ENCODE measurements at regions not wholly inside any gene's neighbourhood (a gene's known extent, or its start where the extent isn't known, plus 50 kb on each side); places are given as distances from the start of the nearest gene placed in this dataset.
A peak's percentile ranks its signal among the peaks of the same experiment; 100 is the strongest.

DNA sequence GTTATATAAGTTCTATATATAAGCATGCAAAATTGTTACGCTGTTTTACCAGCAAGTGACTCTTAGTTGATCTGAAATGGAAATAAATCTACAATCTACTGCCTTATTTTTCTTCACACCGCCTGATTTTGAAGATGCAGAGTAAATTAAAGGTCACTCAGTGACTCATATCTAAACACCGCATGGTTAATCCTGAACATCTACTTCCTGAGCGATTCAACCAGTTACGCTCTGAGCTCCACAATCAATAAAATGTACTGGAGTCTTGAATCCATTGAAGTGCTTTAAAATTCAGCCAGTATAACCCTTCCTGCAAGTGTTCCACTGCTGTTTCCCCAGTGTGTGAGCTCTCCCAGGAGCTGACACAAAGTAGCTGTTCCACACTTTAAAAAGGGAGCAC, 192.8 kb downstream of the SLC7A11 start:
- H3K27ac Mint-ChIP-seq = peak overlapping the region; percentile 57
- no peak overlapping the region for H3K4me3 Mint-ChIP-seq
- Histone ChIP-seq H3K27me3 (ENCODE audit: insufficient read depth) (no peaks in the 10 kb centered on the region), H3K36me3 (ENCODE audit: insufficient read depth) (no peaks in the 10 kb centered on the region), H3K9me2 (ENCODE audit: insufficient read depth) (no peaks in the 10 kb centered on the region), H3K4me2 (no peak overlapping the region), H2AFZ (peak overlapping the region; percentile 75), H3F3A (replicated peaks; ENCODE audit: low read depth) (no peaks in the 10 kb centered on the region), H3K79me2 (replicated peaks; ENCODE audit: insufficient read depth) (no peaks in the 10 kb centered on the region), H4K20me1 (replicated peaks; ENCODE audit: insufficient read depth) (no peaks in the 10 kb centered on the region), H3K4me1 (ENCODE audit: insufficient read depth) (peaks cover 41% of the 10 kb centered on the region), H3K27ac (ENCODE audit: low read depth) (no peak overlapping the region), H3K4me3 (no peak overlapping the region)
- peaks cover 6% of the 10 kb centered on the region; the same call in 2 of the 3 replicates for H3K36me3 Mint-ChIP-seq (ENCODE audit: low read depth)
- H3K27me3 Mint-ChIP-seq (ENCODE audit: insufficient read depth, low read depth, poor library complexity) = no peaks in the 10 kb centered on the region
- TF ChIP-seq CREB1 (CRISPR knock-in tag; IDR thresholded peaks at IDR 0.05; ENCODE audit: low read depth) = no peak
- no peak for TF ChIP-seq NANOG (IDR thresholded peaks at IDR 0.05; ENCODE audit: borderline replicate concordance)
- TF ChIP-seq JUNB (IDR thresholded peaks at IDR 0.05; ENCODE audit: unreplicated experiment) = no peak
- TF ChIP-seq EZH2phosphoT487 (IDR thresholded peaks at IDR 0.05; ENCODE audit: unreplicated experiment) = no peak
- no peak for TF ChIP-seq ZNF462 (CRISPR knock-in tag; IDR thresholded peaks at IDR 0.05)
- TF ChIP-seq, protein P1, sequence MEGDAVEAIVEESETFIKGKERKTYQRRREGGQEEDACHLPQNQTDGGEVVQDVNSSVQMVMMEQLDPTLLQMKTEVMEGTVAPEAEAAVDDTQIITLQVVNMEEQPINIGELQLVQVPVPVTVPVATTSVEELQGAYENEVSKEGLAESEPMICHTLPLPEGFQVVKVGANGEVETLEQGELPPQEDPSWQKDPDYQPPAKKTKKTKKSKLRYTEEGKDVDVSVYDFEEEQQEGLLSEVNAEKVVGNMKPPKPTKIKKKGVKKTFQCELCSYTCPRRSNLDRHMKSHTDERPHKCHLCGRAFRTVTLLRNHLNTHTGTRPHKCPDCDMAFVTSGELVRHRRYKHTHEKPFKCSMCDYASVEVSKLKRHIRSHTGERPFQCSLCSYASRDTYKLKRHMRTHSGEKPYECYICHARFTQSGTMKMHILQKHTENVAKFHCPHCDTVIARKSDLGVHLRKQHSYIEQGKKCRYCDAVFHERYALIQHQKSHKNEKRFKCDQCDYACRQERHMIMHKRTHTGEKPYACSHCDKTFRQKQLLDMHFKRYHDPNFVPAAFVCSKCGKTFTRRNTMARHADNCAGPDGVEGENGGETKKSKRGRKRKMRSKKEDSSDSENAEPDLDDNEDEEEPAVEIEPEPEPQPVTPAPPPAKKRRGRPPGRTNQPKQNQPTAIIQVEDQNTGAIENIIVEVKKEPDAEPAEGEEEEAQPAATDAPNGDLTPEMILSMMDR (conservative IDR thresholded peaks at IDR 0.05; ENCODE audit: low read depth in 2 of 2) = no peak
- TF ChIP-seq REST (IDR thresholded peaks at IDR 0.05; ENCODE audit: unreplicated experiment) = no peak
- no peak for TF ChIP-seq STAT1 (IDR thresholded peaks at IDR 0.05; ENCODE audit: unreplicated experiment)
- no peak for TF ChIP-seq ZNF114 (CRISPR knock-in tag; IDR thresholded peaks at IDR 0.05)
- TF ChIP-seq EZH2 (IDR thresholded peaks at IDR 0.05; ENCODE audit: low read depth, unreplicated experiment) = no peak
- H3K9me3 Mint-ChIP-seq = peaks cover 9% of the 10 kb centered on the region; the same call in 2 of the 3 replicates
- peaks cover 42% of the 10 kb centered on the region for H3K4me1 Mint-ChIP-seq
- ATAC-seq (no peak), DNase-seq (ENCODE audit: low spot score) (no peak)
